GM12873 (cell line): ENCODE measurements at regions not wholly inside any gene's neighbourhood (a gene's known extent, or its start where the extent isn't known, plus 50 kb on each side); places are given as distances from the start of the nearest gene placed in this dataset.

Experiments
- CTCF ChIP-seq: IDR thresholded peaks from 2 replicates; pipeline ENCODE4 v1.5.1; 2012; ENCODE audit warnings: low read depth, mild to moderate bottlenecking, moderate library complexity, low read length, control low read depth; ENCODE audit not compliant: insufficient read depth; ENCODE audit errors: missing control alignments

- no peak for TF ChIP-seq CTCF
Observed at GRCh38 chr16:85319208-85319983, 207.1 kb upstream of the CIBAR2 start.

DNA sequence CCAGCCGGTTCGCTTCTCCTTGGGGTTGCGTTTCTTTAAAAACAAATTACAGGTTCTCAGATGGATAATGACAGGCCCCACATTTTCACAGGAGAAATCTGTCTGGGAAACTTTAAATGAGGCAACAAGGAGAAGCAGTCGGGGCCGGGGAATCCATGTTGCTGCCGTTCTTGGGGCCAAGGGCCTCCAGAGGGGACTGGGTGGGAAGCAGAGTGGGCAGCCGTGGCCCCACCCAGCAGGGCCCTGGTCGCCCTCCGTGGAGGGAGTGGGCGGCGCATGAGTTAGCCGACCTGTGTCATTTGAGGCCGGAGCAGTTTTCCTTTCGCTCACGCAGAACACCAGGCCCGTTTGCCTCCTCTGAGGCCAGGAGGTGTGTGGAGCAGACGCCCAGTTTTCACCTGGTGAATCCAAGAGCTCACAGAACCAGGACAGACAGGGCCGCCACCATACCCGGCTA lies 207.7 kb upstream of the CIBAR2 start:
- no peak for TF ChIP-seq CTCF

DNA sequence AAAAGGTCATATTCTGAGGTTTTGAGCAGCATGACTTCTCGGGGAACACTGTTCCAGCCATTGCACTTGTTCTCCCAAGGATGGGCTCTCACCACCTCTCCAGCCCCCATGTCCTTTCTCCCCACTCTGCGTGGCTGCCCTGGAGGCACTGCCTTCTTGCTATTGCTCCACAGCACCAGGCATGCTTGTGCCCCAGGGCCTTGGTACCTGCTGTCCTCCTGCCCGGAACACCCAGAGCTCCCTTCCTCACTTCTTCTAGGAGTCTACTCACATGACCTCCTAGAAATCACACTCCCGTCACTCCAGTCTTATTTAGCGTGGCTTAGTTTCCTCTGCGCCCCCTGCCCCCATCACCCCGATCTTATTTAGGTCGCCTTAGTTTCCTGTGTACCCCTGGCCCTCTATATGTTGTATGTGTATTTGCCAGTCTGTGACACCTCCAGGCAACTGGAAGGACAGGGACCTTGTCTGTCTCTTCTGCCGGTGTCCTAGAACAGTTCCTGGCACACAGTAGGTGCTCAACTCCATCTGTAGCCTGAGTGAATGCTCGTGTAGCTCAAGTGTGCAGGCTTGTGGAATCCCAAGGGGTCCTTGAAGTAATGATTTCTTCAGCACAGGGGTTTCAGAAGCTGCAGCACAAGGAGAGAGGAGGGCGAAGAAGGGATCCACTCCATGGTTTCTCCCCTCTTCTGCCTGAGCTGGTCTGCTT lies 208.6 kb upstream of the CIBAR2 start:
- TF ChIP-seq CTCF, result no peak

GRCh38 chr16:85321509-85322271 lies 209.4 kb upstream of the CIBAR2 start:
- TF ChIP-seq CTCF, result no peak

- no peak for TF ChIP-seq CTCF
Observed at GRCh38 chr16:85323230-85323960, 211.1 kb upstream of the CIBAR2 start.

- no peak for TF ChIP-seq CTCF
Observed at GRCh38 chr16:85323961-85324253, 211.6 kb upstream of the CIBAR2 start.
